Aorta (tissue), 5 donors: ENCODE measurements at regions not wholly inside any gene's neighbourhood (a gene's known extent, or its start where the extent isn't known, plus 50 kb on each side); places are given as distances from the start of the nearest gene placed in this dataset.

Experiments
- ATAC-seq: fragments of 200-7000 bp; cut with Tn5 transposase; one replicate; pipeline ENCODE4 v1.9.1; 2022; ENCODE audit warnings: moderate library complexity; ENCODE audit not compliant: low FRiP score
- DNase-seq, 2 donors: peaks; one replicate each; pipeline ENCODE4 v3.0.0-alpha.2; 2020
- H3K27ac ChIP-seq, 2 donors: one replicate each; pipeline ENCODE4 v1.5.1; 2013; ENCODE audit warnings: low read length in 2 of 2, mild to moderate bottlenecking in 2 of 2, moderate library complexity in 2 of 2, control low read depth in 1 of 2, inconsistent platforms in 1 of 2, low read depth in 1 of 2
- H3K27me3 ChIP-seq, 2 donors: one replicate each; pipeline ENCODE4 v1.6.1; 2013; ENCODE audit warnings: control low read depth in 1 of 2, low read length in 1 of 2, mild to moderate bottlenecking in 1 of 2, moderate library complexity in 1 of 2; ENCODE audit not compliant: insufficient read depth in 2 of 2, control insufficient read depth in 1 of 2
- H3K36me3 ChIP-seq, 2 donors: one replicate each; pipeline ENCODE4 v1.6.1; 2013; ENCODE audit warnings: control low read depth in 1 of 2, low read length in 1 of 2, mild to moderate bottlenecking in 1 of 2; ENCODE audit not compliant: insufficient read depth in 2 of 2, control insufficient read depth in 1 of 2
- H3K4me1 ChIP-seq, 2 donors: one replicate each; pipeline ENCODE4 v1.6.1; 2013; ENCODE audit warnings: low read length in 2 of 2, control low read depth in 1 of 2, mild to moderate bottlenecking in 1 of 2, moderate library complexity in 1 of 2; ENCODE audit not compliant: insufficient read depth in 2 of 2, control insufficient read depth in 1 of 2
- H3K4me3 ChIP-seq, 2 donors: one replicate each; pipeline ENCODE4 v1.5.1; 2013; ENCODE audit warnings: low read length in 2 of 2, control low read depth in 1 of 2, mild to moderate bottlenecking in 1 of 2
- H3K9me3 ChIP-seq: one replicate; pipeline ENCODE4 v1.6.1; 2013; ENCODE audit warnings: mild to moderate bottlenecking, low read length; ENCODE audit not compliant: control insufficient read depth
- WGBS, 2 donors: extraction: QIAGEN DNeasy Blood & Tissue Kit; methylation state at CpG; one replicate each; pipeline ENCODE4 v1.1.7; 2013; 5-methylcytosine and 5-hydroxymethylcytosine counted together
- intact Hi-C, 2 donors: fragments of 100-400 bp; cut with DNase I; formaldehyde crosslinking; loops; one replicate each; pipeline versions ENCODE4 v1.14.2 to v1.15.0; 2022
- donor health status: healthy with polysubstance abuse.
- donor health status: Bipolar disorder and iron deficiency.
- donor health status: DM: no; HTN: no; CAD: no.
- donor health status: DM: no; HTN: no; CAD: no.
- donor health status: DM: yes; HTN: yes; CAD: no.

GRCh38 chr21:35547946-35548774 lies 499.1 kb upstream of the RUNX1 start:
- ATAC-seq, result no peak
- peak in 1 of 2 donors; percentile 64 for DNase-seq
- Histone ChIP-seq H3K27ac (no peak overlapping the region), H3K9me3 (no peaks in the 10 kb centered on the region), H3K4me3 (no peak overlapping the region), H3K4me1 (no peaks in the 10 kb centered on the region), H3K36me3 (no peaks in the 10 kb centered on the region), H3K27me3 (no peaks in the 10 kb centered on the region)
- WGBS, 2 donors, result 84 to 85% methylated on average over 7 of the region's 7 CpGs
- intact Hi-C loops, result no loop called here

- Histone ChIP-seq H3K36me3 (no peaks in the 10 kb centered on the region), H3K4me3 (no peak overlapping the region), H3K27me3 (no peaks in the 10 kb centered on the region), H3K4me1 (no peaks in the 10 kb centered on the region), H3K9me3 (no peaks in the 10 kb centered on the region), H3K27ac (no peak overlapping the region)
- 78% methylated on average over 5 of the region's 5 CpGs for whole genome bisulfite sequencing, 2 donors
- ATAC-seq, result no peak
- intact Hi-C loops, result no loop called here
- no peak for DNase-seq
These were observed 494.6 kb upstream of the RUNX1 start for GRCh38 chr21:35543746-35544145.

GRCh38 chr21:35540950-35541638 lies 492.0 kb upstream of the RUNX1 start:
- WGBS, 2 donors, result 29 to 55% methylated on average over 4 of the region's 4 CpGs
- Histone ChIP-seq H3K27me3 (peaks cover 0 to 2% of the 10 kb centered on the region in 2 donors), H3K4me3 (no peak overlapping the region), H3K36me3 (no peaks in the 10 kb centered on the region), H3K9me3 (no peaks in the 10 kb centered on the region), H3K27ac (no peak overlapping the region), H3K4me1 (no peaks in the 10 kb centered on the region)
- intact Hi-C loops, result no loop called here
- DNase-seq (no peak), ATAC-seq (no peak)

GRCh38 chr21:35538386-35538785 lies 489.3 kb upstream of the RUNX1 start:
- intact Hi-C loops, result no loop called here
- no peaks in the 10 kb centered on the region for H3K4me1 ChIP-seq
- peaks cover 0 to 2% of the 10 kb centered on the region in 2 donors for H3K27me3 ChIP-seq
- no peak for ATAC-seq
- no peak overlapping the region for H3K4me3 ChIP-seq
- WGBS, 2 donors, result 76 to 83% methylated on average over 1 of the region's 1 CpG
- DNase-seq, result no peak
- no peaks in the 10 kb centered on the region for H3K36me3 ChIP-seq
- H3K27ac ChIP-seq, result no peak overlapping the region
- H3K9me3 ChIP-seq, result no peaks in the 10 kb centered on the region

- Histone ChIP-seq H3K4me1 (no peaks in the 10 kb centered on the region), H3K4me3 (no peak overlapping the region), H3K9me3 (no peaks in the 10 kb centered on the region), H3K27me3 (peaks cover 0 to 2% of the 10 kb centered on the region in 2 donors), H3K36me3 (no peaks in the 10 kb centered on the region), H3K27ac (no peak overlapping the region)
- DNase-seq, result no peak
- ATAC-seq, result no peak
- 94 to 95% methylated on average over 2 of the region's 2 CpGs for WGBS, 2 donors
- intact Hi-C loops, result no loop called here
These were observed 488.5 kb upstream of the RUNX1 start for GRCh38 chr21:35537604-35538003.

GRCh38 chr21:35533893-35534292 lies 484.8 kb upstream of the RUNX1 start:
- H3K27ac ChIP-seq, result no peak overlapping the region
- intact Hi-C loops, result no loop called here
- no peak for ATAC-seq
- no peak overlapping the region for H3K4me3 ChIP-seq
- H3K4me1 ChIP-seq, result no peaks in the 10 kb centered on the region
- H3K36me3 ChIP-seq, result no peaks in the 10 kb centered on the region
- H3K9me3 ChIP-seq, result no peaks in the 10 kb centered on the region
- WGBS, 2 donors, result 84 to 94% methylated on average over 2 of the region's 2 CpGs
- peaks cover 0 to 2% of the 10 kb centered on the region in 2 donors for H3K27me3 ChIP-seq
- DNase-seq, result no peak

GRCh38 chr21:35530766-35531165 lies 481.7 kb upstream of the RUNX1 start:
- Histone ChIP-seq H3K4me3 (no peak overlapping the region), H3K9me3 (no peaks in the 10 kb centered on the region), H3K4me1 (no peaks in the 10 kb centered on the region), H3K36me3 (no peaks in the 10 kb centered on the region), H3K27ac (no peak overlapping the region), H3K27me3 (no peaks in the 10 kb centered on the region)
- DNase-seq (no peak), ATAC-seq (no peak)
- intact Hi-C loops, result no loop called here
- 88 to 93% methylated on average over 6 of the region's 6 CpGs for WGBS, 2 donors

GRCh38 chr21:35529171-35529863 lies 480.2 kb upstream of the RUNX1 start:
- Histone ChIP-seq H3K4me3 (peak overlapping the region; percentile 4 to 13), H3K9me3 (no peaks in the 10 kb centered on the region), H3K4me1 (no peaks in the 10 kb centered on the region), H3K27me3 (no peaks in the 10 kb centered on the region), H3K36me3 (no peaks in the 10 kb centered on the region), H3K27ac (no peak overlapping the region)
- DNase-seq (no peak), ATAC-seq (no peak)
- WGBS, 2 donors, result 21 to 29% methylated on average over 7 of the region's 7 CpGs
- intact Hi-C loops, result no loop called here
